ENCODE measurements at regions not wholly inside any gene's neighbourhood (a gene's known extent, or its start where the extent isn't known, plus 50 kb on each side); places are given as distances from the start of the nearest gene placed in this dataset.

GRCh38 chr5:130715541-130715940, 449.5 kb downstream of the HINT1 start:
- Mint-ChIP-seq H3K36me3 (ENCODE audit: insufficient read depth in 1 of 3, low read depth in 3 of 3) (no peaks in the 10 kb centered on the region), H3K4me3 (no peak overlapping the region), H3K27ac (no peak overlapping the region), H3K4me1 (peaks cover 5% of the 10 kb centered on the region in 2 experiments; a peak in 3 of 4 replicates), H3K9me3 (no peaks in the 10 kb centered on the region), H3K27me3 (ENCODE audit: low read depth) (no peaks in the 10 kb centered on the region)
- Histone ChIP-seq H2BK20ac (ENCODE audit: low read depth, low read length, poor library complexity, severe bottlenecking) (no peak overlapping the region), H3K9me3 (ENCODE audit: control insufficient read depth, low read depth, low read length) (no peaks in the 10 kb centered on the region), H3K27ac (ENCODE audit: insufficient read length, low read depth, low read length) (no peak overlapping the region), H2AFZ (ENCODE audit: low read length) (no peak overlapping the region), H4K8ac (replicated peaks; ENCODE audit: insufficient read length, low read depth, low read length) (no peak overlapping the region), H2AK5ac (ENCODE audit: insufficient read length, low read length) (no peak overlapping the region), H2BK12ac (ENCODE audit: insufficient read length, low read depth, low read length) (no peak overlapping the region), H4K20me1 (ENCODE audit: control insufficient read depth, insufficient read depth, insufficient read length) (no peaks in the 10 kb centered on the region), H2BK120ac (ENCODE audit: low read depth, low read length, poor library complexity, severe bottlenecking) (no peak overlapping the region), H2BK15ac (ENCODE audit: low read depth, low read length) (no peak overlapping the region), H3K27me3 (ENCODE audit: insufficient read depth, low read length) (no peaks in the 10 kb centered on the region), H3K4ac (ENCODE audit: low read depth, low read length) (no peak overlapping the region), H3K79me1 (ENCODE audit: insufficient read depth, low read depth, low read length, poor library complexity, severe bottlenecking) (no peaks in the 10 kb centered on the region), H3K4me2 (ENCODE audit: insufficient read depth, insufficient read length, low read length) (no peak overlapping the region), H4K5ac (ENCODE audit: insufficient read length, low read depth, low read length) (no peak overlapping the region), H3K18ac (ENCODE audit: insufficient read length, low read depth, low read length) (no peak overlapping the region), H3K23ac (ENCODE audit: insufficient read length, low read depth, low read length) (no peak overlapping the region), H3K9ac (ENCODE audit: extremely low read depth, insufficient read length, low read length) (no peak overlapping the region), H3K79me2 (ENCODE audit: insufficient read depth, low read length) (no peaks in the 10 kb centered on the region), H3K23me2 (ENCODE audit: insufficient read length, low read depth, low read length, poor library complexity, severe bottlenecking) (no peaks in the 10 kb centered on the region), H3T11ph (ENCODE audit: low read length) (no peak overlapping the region), H3K56ac (ENCODE audit: insufficient read length, low read depth, low read length) (no peak overlapping the region), H2BK5ac (ENCODE audit: insufficient read length, low read length) (no peak overlapping the region), H3K4me1 (ENCODE audit: insufficient read depth, low read length) (no peaks in the 10 kb centered on the region), H3K14ac (ENCODE audit: insufficient read depth, low read length) (no peak overlapping the region), H4K91ac (ENCODE audit: insufficient read length, low read depth, low read length) (no peak overlapping the region)
- no peak for TF ChIP-seq CTCF (conservative IDR thresholded peaks at IDR 0.05)
- no peak for DNase-seq
- no CpG with 5 or more reads among the region's 3 CpGs for WGBS (ENCODE audit: extremely low coverage, insufficient read length, low lambda C conversion rate)
